Heart left ventricle (tissue), 16 donors: ENCODE measurements at regions not wholly inside any gene's neighbourhood (a gene's known extent, or its start where the extent isn't known, plus 50 kb on each side); places are given as distances from the start of the nearest gene placed in this dataset.

Experiments used
- ATAC-seq, 4 donors: fragments of 200-7000 bp; cut with Tn5 transposase; one replicate each; pipeline ENCODE4 v1.9.1; 2020 to 2022; ENCODE audit warnings: moderate library complexity in 4 of 4, mild to moderate bottlenecking in 3 of 4, moderate number of reproducible peaks in 1 of 4
- DNase-seq, 5 donors: peaks; one replicate each; pipeline ENCODE4 v3.0.0-alpha.2; 2020
- H3K27ac ChIP-seq, 12 donors: fragments of 200-600 bp; sonication (generic) in 4 of 12; one replicate each; pipeline versions ENCODE4 v1.5.0 to v1.8.0; 2016 to 2022; ENCODE audit warnings: mild to moderate bottlenecking in 2 of 12
- H3K27me3 ChIP-seq, 9 donors: fragments of 200-600 bp; sonication (generic) in 2 of 9; one replicate each; pipeline versions ENCODE4 v1.5.1 to v1.8.0; 2016 to 2022; ENCODE audit warnings: mild to moderate bottlenecking in 3 of 9
- H3K36me3 ChIP-seq, 9 donors: fragments of 200-600 bp; sonication (generic) in 2 of 9; one replicate each; pipeline versions ENCODE4 v1.5.0 to v1.8.0; 2018 to 2022; ENCODE audit warnings: mild to moderate bottlenecking in 2 of 9
- H3K4me1 ChIP-seq, 12 donors: fragments of 200-600 bp; sonication (generic) in 4 of 12; one replicate each; pipeline versions ENCODE4 v1.5.0 to v1.8.0; 2016 to 2022; ENCODE audit warnings: mild to moderate bottlenecking in 3 of 12
- H3K4me3 ChIP-seq, 12 donors: fragments of 200-600 bp; sonication (generic) in 4 of 12; one replicate each; pipeline versions ENCODE4 v1.5.0 to v1.8.0; 2017 to 2022; ENCODE audit warnings: mild to moderate bottlenecking in 9 of 12, moderate library complexity in 4 of 12
- H3K9me3 ChIP-seq, 12 donors: fragments of 200-600 bp; sonication (generic) in 4 of 12; one replicate each; pipeline versions ENCODE4 v1.5.0 to v1.8.0; 2016 to 2022; ENCODE audit warnings: mild to moderate bottlenecking in 1 of 12
- POLR2A ChIP-seq, 2 donors: fragments of 450-650 bp; IDR thresholded peaks; one replicate each; pipeline ENCODE4 v1.6.1; 2017; ENCODE audit warnings: antibody characterized with exemption in 2 of 2, mild to moderate bottlenecking in 2 of 2, moderate library complexity in 2 of 2
- WGBS, 4 donors: extraction: QIAGEN DNeasy Blood & Tissue Kit in 2 of 4; methylation state at CpG; one replicate each; pipeline versions ENCODE4 v1.1.5 to v1.1.7; 2013 to 2018; 5-methylcytosine and 5-hydroxymethylcytosine counted together
- intact Hi-C, 10 donors: fragments of 100-400 bp; cut with DNase I; formaldehyde crosslinking; loops; one replicate each; pipeline versions ENCODE4 v1.11.1 to v1.14.2; 2022
- TF ChIP-seq, protein P1 (sequence below), 12 donors: fragments of 200-600 bp; sonication (generic) in 4 of 12; IDR thresholded peaks; one replicate each; pipeline versions ENCODE4 v1.5.0 to v1.8.0; 2018 to 2022; ENCODE audit warnings: antibody characterized with exemption in 12 of 12, mild to moderate bottlenecking in 5 of 12
- donor health status: ischemic (EF 13 %, LVEDD 7.1; RV severe dilation, severe dysfunction).
- donor health status: healthy with polysubstance abuse.
- donor health status: DM: no; HTN: yes; CAD: no.
- donor health status: DM: no; HTN: no; CAD: no.
- donor health status: ischemic (EF 25% LVEDD 6.9; RV normal size, moderate dysfunction).
- donor health status: ischemic (EF 25% LVEDD 5.7; RV mildly dilated, moderate dysfunction).
- donor health status: healthy.
- donor health status: DM: yes; HTN: yes; CAD: no.
- donor health status: ischemic (EF 35%, LVEDD 5.7; RV mildly dilated, moderate dysfunction).
- donor health status: nonischemic (EF 11% LVEDD 7.7; RV severe dilation, severe dysfunction).
- donor health status: DM: yes; HTN: yes; CAD: no.
- donor health status: PGD.
- donor health status: ischemic (EF 29% LVEDD 5.4; RV normal size, mild dysfunction).
- donor health status: nonischemic (EF 23%, LVEDD 6.1; RV moderate dilation, normal function).

DNA sequence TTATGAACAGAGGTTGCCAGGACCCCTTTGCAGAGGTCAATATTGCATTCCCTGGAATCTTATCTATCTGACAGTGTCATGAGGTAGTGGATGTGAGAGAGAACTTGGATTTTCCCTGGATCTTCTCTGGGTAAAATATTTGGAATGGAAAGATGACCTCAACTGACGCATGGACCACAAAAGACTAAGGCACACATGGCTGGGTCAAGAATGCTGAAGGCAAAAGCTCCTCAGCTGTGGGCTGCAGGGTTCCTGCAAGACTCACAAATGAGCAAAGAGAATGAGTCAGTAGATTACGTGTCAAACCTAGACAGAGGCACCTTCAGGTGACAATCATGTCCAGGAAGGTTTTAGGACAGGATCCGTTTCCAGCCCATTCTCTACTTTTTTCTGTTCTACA, 484.0 kb downstream of the C6orf118 start:
- Histone ChIP-seq H3K36me3 (no peaks in the 10 kb centered on the region), H3K4me3 (no peak overlapping the region), H3K27me3 (no peaks in the 10 kb centered on the region), H3K4me1 (no peaks in the 10 kb centered on the region), H3K27ac (no peak overlapping the region), H3K9me3 (no peaks in the 10 kb centered on the region)
- 89 to 97% (median 92%) methylated on average over 3 of the region's 3 CpGs for WGBS, 4 donors
- TF ChIP-seq, protein P1, sequence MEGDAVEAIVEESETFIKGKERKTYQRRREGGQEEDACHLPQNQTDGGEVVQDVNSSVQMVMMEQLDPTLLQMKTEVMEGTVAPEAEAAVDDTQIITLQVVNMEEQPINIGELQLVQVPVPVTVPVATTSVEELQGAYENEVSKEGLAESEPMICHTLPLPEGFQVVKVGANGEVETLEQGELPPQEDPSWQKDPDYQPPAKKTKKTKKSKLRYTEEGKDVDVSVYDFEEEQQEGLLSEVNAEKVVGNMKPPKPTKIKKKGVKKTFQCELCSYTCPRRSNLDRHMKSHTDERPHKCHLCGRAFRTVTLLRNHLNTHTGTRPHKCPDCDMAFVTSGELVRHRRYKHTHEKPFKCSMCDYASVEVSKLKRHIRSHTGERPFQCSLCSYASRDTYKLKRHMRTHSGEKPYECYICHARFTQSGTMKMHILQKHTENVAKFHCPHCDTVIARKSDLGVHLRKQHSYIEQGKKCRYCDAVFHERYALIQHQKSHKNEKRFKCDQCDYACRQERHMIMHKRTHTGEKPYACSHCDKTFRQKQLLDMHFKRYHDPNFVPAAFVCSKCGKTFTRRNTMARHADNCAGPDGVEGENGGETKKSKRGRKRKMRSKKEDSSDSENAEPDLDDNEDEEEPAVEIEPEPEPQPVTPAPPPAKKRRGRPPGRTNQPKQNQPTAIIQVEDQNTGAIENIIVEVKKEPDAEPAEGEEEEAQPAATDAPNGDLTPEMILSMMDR (IDR thresholded peaks at IDR 0.05), result no peak
- TF ChIP-seq POLR2A (IDR thresholded peaks at IDR 0.05), result no peak
- intact Hi-C loops, result no loop called here
- ATAC-seq (no peak), DNase-seq (no peak)

DNA sequence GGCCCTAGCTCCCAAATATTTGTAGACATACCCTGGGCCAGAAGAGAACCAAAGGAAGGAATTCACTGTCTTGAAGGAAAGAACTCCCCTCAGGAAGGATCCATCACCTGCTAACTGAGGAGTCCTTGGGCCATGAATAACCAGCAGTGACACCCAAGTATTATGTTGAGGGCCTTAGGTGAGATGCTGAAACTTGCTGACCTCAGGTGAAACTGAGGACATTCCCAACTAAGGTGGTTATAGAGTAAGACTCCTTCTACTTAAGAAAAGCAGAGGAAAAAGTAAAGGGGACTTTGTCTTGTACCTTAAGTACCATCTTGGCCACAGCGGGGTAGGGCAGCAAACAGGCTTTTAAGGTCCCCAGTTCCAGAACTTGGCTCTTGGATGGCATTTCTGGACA, 491.7 kb downstream of the C6orf118 start:
- TF ChIP-seq, protein P1 (IDR thresholded peaks at IDR 0.05), result no peak
- TF ChIP-seq POLR2A (IDR thresholded peaks at IDR 0.05), result no peak
- intact Hi-C loops, result no loop called here
- no peak overlapping the region for H3K4me3 ChIP-seq
- no peaks in the 10 kb centered on the region for H3K4me1 ChIP-seq
- ATAC-seq, result no peak
- peaks cover 0 to 13% (median 0%) of the 10 kb centered on the region in 12 donors for H3K9me3 ChIP-seq
- H3K27me3 ChIP-seq, result no peaks in the 10 kb centered on the region
- DNase-seq, result no peak
- H3K36me3 ChIP-seq, result no peaks in the 10 kb centered on the region
- WGBS, 4 donors, result 89 to 98% (median 93%) methylated on average over 1 of the region's 1 CpG
- H3K27ac ChIP-seq, result no peak overlapping the region

DNA sequence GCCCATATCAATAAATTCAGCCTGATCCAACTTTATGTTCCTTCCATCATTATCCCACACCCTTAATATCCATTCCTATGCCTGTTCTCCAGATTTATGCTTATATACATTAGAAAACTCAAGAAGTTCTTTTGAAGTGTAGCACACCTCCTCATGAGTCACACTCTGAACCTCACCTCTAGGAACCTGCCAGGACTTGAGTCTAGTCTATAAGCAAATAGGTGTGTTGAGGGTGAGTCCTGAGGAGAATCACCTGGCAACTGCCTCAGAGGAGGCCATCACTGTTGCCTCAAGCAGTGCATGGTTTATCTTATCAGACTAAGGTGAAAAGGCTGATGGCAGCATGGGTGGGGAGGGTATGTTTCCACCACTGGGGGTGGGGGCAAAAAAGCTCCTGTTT, 496.7 kb downstream of the C6orf118 start:
- no peak overlapping the region for H3K4me3 ChIP-seq
- no peak for TF ChIP-seq POLR2A (IDR thresholded peaks at IDR 0.05)
- TF ChIP-seq, protein P1 (IDR thresholded peaks at IDR 0.05), result no peak
- H3K27me3 ChIP-seq, result no peaks in the 10 kb centered on the region
- DNase-seq, result no peak
- no peaks in the 10 kb centered on the region for H3K4me1 ChIP-seq
- ATAC-seq, result no peak
- H3K9me3 ChIP-seq, result peaks cover 0 to 15% (median 0%) of the 10 kb centered on the region in 12 donors
- intact Hi-C loops, result no loop called here
- H3K27ac ChIP-seq, result no peak overlapping the region
- no peaks in the 10 kb centered on the region for H3K36me3 ChIP-seq

DNA sequence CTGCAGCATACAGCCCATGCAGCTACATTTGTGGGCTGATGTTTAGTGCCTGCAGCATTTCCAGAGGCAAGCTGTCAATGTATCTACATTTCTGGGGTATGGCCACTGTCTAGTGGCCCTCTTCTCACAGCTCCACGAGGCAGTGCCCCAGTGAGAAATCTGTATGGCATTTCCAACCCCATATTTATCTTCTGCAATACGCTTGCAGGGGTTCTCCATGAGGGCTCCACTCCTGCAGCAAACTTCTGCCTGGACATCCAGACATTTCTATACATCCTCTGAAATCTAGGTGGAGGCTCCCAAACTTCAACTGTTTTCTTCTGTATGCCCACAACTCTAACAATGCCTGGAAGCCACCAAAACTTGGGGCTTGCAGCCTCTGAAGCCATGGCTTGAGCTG, 502.3 kb downstream of the C6orf118 start:
- ATAC-seq, result no peak
- DNase-seq, result no peak
- WGBS, 4 donors, result 58 to 71% (median 64%) methylated on average over 2 of the region's 2 CpGs
- Histone ChIP-seq H3K27me3 (no peaks in the 10 kb centered on the region), H3K4me1 (no peaks in the 10 kb centered on the region), H3K4me3 (no peak overlapping the region), H3K9me3 (peaks cover 0 to 18% (median 6%) of the 10 kb centered on the region in 12 donors), H3K36me3 (no peaks in the 10 kb centered on the region), H3K27ac (no peak overlapping the region)
- intact Hi-C loops, result no loop called here
- TF ChIP-seq, protein P1 (IDR thresholded peaks at IDR 0.05), result no peak
- TF ChIP-seq POLR2A (IDR thresholded peaks at IDR 0.05), result no peak
